ENCODE measurements at regions not wholly inside any gene's neighbourhood (a gene's known extent, or its start where the extent isn't known, plus 50 kb on each side); places are given as distances from the start of the nearest gene placed in this dataset.

DNA sequence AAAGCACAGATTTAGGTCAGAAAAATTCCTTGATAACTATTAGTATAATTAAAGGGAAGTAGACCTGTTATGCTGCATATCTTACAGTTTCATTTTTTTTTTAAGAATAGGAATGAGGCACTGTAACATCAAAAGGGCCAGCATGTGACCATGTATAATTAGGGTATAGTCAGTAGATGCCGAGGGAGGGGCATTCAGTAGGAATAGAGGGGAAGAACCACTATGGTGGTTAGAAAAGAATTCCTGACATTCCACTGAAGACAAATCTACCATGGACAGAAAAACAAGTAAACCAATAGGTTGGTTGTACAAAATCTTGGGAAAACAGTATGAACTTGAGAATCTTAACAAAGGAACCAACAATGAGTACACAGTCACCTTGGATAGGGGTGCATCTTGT lies 78.4 kb upstream of the CCDC179 start:
- TF ChIP-seq, protein P1, sequence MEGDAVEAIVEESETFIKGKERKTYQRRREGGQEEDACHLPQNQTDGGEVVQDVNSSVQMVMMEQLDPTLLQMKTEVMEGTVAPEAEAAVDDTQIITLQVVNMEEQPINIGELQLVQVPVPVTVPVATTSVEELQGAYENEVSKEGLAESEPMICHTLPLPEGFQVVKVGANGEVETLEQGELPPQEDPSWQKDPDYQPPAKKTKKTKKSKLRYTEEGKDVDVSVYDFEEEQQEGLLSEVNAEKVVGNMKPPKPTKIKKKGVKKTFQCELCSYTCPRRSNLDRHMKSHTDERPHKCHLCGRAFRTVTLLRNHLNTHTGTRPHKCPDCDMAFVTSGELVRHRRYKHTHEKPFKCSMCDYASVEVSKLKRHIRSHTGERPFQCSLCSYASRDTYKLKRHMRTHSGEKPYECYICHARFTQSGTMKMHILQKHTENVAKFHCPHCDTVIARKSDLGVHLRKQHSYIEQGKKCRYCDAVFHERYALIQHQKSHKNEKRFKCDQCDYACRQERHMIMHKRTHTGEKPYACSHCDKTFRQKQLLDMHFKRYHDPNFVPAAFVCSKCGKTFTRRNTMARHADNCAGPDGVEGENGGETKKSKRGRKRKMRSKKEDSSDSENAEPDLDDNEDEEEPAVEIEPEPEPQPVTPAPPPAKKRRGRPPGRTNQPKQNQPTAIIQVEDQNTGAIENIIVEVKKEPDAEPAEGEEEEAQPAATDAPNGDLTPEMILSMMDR (IDR thresholded peaks at IDR 0.05): no peak
- TF ChIP-seq POLR2A (IDR thresholded peaks at IDR 0.05): no peak

All from esophagus squamous epithelium (tissue), 4 donors.